HL-60 (cell line): ENCODE measurements at regions not wholly inside any gene's neighbourhood (a gene's known extent, or its start where the extent isn't known, plus 50 kb on each side); places are given as distances from the start of the nearest gene placed in this dataset.

Experiments used
- GABPA ChIP-seq: IDR thresholded peaks from 2 replicates; pipeline ENCODE4 v1.6.1; 2012; ENCODE audit warnings: low read depth
- SPI1 ChIP-seq: IDR thresholded peaks from 2 replicates; pipeline ENCODE4 v1.6.1; 2012; ENCODE audit warnings: low read depth, mild to moderate bottlenecking, borderline replicate concordance
- TF ChIP-seq, protein P1 (sequence below): IDR thresholded peaks from one replicate; pipeline ENCODE4 v1.5.1; 2011; ENCODE audit warnings: low read length, control low read depth, inconsistent platforms; ENCODE audit not compliant: insufficient read depth

GRCh38 chr12:88778064-88778463, 197.8 kb upstream of the KITLG start:
- TF ChIP-seq, protein P1, sequence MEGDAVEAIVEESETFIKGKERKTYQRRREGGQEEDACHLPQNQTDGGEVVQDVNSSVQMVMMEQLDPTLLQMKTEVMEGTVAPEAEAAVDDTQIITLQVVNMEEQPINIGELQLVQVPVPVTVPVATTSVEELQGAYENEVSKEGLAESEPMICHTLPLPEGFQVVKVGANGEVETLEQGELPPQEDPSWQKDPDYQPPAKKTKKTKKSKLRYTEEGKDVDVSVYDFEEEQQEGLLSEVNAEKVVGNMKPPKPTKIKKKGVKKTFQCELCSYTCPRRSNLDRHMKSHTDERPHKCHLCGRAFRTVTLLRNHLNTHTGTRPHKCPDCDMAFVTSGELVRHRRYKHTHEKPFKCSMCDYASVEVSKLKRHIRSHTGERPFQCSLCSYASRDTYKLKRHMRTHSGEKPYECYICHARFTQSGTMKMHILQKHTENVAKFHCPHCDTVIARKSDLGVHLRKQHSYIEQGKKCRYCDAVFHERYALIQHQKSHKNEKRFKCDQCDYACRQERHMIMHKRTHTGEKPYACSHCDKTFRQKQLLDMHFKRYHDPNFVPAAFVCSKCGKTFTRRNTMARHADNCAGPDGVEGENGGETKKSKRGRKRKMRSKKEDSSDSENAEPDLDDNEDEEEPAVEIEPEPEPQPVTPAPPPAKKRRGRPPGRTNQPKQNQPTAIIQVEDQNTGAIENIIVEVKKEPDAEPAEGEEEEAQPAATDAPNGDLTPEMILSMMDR: no peak
- TF ChIP-seq GABPA (no peak), SPI1 (no peak)
